CD4-positive, alpha-beta T cell (primary cell): ENCODE measurements at regions not wholly inside any gene's neighbourhood (a gene's known extent, or its start where the extent isn't known, plus 50 kb on each side); places are given as distances from the start of the nearest gene placed in this dataset.

Experiments used
- ATAC-seq: fragments of 200-7000 bp; cut with Tn5 transposase; one replicate; pipeline ENCODE4 v1.10.0; 2022; ENCODE audit warnings: mild to moderate bottlenecking; ENCODE audit not compliant: poor library complexity
- CTCF ChIA-PET: fragments of 350-600 bp; sonication (Branson Sonifier 250); formaldehyde crosslinking; loops from one replicate; lab custom pipeline; 2021; ENCODE audit warnings: antibody characterized with exemption, inconsistent platforms; lab: Charles Lee
- POLR2A ChIA-PET: fragments of 350-600 bp; sonication (Branson Sonifier 250); formaldehyde crosslinking; loops from one replicate; lab custom pipeline; 2021; ENCODE audit warnings: antibody characterized with exemption, inconsistent platforms; lab: Charles Lee
- DNase-seq, 14 experiments: peaks; one replicate each; pipeline ENCODE4 v3.0.0-alpha.2; 2013 to 2020; ENCODE audit warnings: mixed read lengths in 2 of 14
- H3K27ac ChIP-seq, 2 donors: one replicate each; pipeline versions ENCODE4 v1.5.1 to v1.7.0; 2013; ENCODE audit warnings: low read length in 2 of 2, low read depth in 1 of 2, mild to moderate bottlenecking in 1 of 2
- H3K27me3 ChIP-seq, 2 experiments: 1 replicate in 1 of 2; 2 replicates in 1 of 2; pipeline versions ENCODE4 v1.6.1 to v1.7.0; 2013; ENCODE audit warnings: low read length in 2 of 2, control low read depth in 1 of 2, mild to moderate bottlenecking in 1 of 2, moderate library complexity in 1 of 2; ENCODE audit not compliant: insufficient read depth in 2 of 2, control insufficient read depth in 1 of 2
- H3K36me3 ChIP-seq: one replicate; pipeline ENCODE4 v1.6.1; 2013; ENCODE audit warnings: low read length, control low read depth; ENCODE audit not compliant: insufficient read depth
- H3K4me1 ChIP-seq: one replicate; pipeline ENCODE4 v1.6.1; 2013; ENCODE audit warnings: low read length, control low read depth; ENCODE audit not compliant: insufficient read depth
- H3K4me3 ChIP-seq: one replicate; pipeline ENCODE4 v1.5.1; 2013; ENCODE audit warnings: mild to moderate bottlenecking, low read length, moderate library complexity
- H3K9me3 ChIP-seq, 2 experiments: 1 replicate in 1 of 2; 2 replicates in 1 of 2; pipeline versions ENCODE4 v1.6.1 to v1.7.0; 2013; ENCODE audit warnings: low read length in 2 of 2, mild to moderate bottlenecking in 2 of 2, control low read depth in 1 of 2, moderate library complexity in 1 of 2; ENCODE audit not compliant: control insufficient read depth in 1 of 2, insufficient read depth in 1 of 2
- H3K27ac Mint-ChIP-seq: one replicate; pipeline ENCODE4 v1.8.0; 2020; ENCODE audit warnings: mixed read lengths
- H3K27me3 Mint-ChIP-seq: one replicate; pipeline ENCODE4 v1.8.0; 2021; ENCODE audit warnings: mixed read lengths
- H3K36me3 Mint-ChIP-seq: one replicate; pipeline ENCODE4 v1.8.0; 2021; ENCODE audit warnings: low read depth, mixed read lengths
- H3K4me1 Mint-ChIP-seq: one replicate; pipeline ENCODE4 v1.8.0; 2021; ENCODE audit warnings: low read depth, mixed read lengths
- H3K4me3 Mint-ChIP-seq: one replicate; pipeline ENCODE4 v1.8.0; 2020; ENCODE audit warnings: mild to moderate bottlenecking, mixed read lengths
- H3K9me3 Mint-ChIP-seq: one replicate; pipeline ENCODE4 v1.8.0; 2020; ENCODE audit warnings: mixed read lengths
- intact Hi-C, 2 experiments: fragments of 100-400 bp; cut with DNase I in 1 of 2; cut with micrococcal nuclease in 1 of 2; formaldehyde crosslinking; loops; one replicate each; pipeline versions ENCODE4 v1.15.1 to v1.9.0; 2023 to 2025; cut with DNase I, micrococcal nuclease
- TF ChIP-seq, protein P1 (sequence below): fragments of 200-600 bp; IDR thresholded peaks from one replicate; pipeline ENCODE4 v1.8.0; 2022; ENCODE audit warnings: antibody characterized with exemption, mild to moderate bottlenecking

DNA sequence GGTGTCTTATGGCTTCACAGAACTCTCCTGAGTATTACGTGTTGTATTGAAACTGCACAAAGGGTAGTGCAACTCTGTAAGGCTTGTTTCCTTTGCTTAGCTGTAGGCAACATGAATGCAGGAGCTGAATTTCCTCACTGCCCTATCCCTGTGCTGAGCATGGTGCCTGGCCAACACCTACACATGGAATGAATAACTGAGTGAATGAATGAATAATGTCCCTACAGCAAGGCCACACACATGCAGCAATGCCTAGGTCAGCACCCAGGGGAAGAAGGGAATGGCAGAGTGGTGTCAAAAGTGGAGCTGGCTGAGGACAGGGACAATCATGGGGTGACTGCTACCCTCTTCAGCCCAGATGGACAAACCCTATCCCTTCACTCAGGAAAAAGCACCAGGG is 655.9 kb downstream of the PTPRU start:
- Mint-ChIP-seq H3K27ac (no peak overlapping the region), H3K9me3 (no peaks in the 10 kb centered on the region), H3K36me3 (no peaks in the 10 kb centered on the region), H3K27me3 (peaks cover 54% of the 10 kb centered on the region), H3K4me3 (no peak overlapping the region), H3K4me1 (no peaks in the 10 kb centered on the region)
- DNase-seq (no peak), ATAC-seq (no peak)
- TF ChIP-seq, protein P1, sequence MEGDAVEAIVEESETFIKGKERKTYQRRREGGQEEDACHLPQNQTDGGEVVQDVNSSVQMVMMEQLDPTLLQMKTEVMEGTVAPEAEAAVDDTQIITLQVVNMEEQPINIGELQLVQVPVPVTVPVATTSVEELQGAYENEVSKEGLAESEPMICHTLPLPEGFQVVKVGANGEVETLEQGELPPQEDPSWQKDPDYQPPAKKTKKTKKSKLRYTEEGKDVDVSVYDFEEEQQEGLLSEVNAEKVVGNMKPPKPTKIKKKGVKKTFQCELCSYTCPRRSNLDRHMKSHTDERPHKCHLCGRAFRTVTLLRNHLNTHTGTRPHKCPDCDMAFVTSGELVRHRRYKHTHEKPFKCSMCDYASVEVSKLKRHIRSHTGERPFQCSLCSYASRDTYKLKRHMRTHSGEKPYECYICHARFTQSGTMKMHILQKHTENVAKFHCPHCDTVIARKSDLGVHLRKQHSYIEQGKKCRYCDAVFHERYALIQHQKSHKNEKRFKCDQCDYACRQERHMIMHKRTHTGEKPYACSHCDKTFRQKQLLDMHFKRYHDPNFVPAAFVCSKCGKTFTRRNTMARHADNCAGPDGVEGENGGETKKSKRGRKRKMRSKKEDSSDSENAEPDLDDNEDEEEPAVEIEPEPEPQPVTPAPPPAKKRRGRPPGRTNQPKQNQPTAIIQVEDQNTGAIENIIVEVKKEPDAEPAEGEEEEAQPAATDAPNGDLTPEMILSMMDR = no peak
- H3K36me3 ChIP-seq = no peaks in the 10 kb centered on the region
- no peak overlapping the region for H3K4me3 ChIP-seq
- intact Hi-C loops = no loop called here
- CTCF ChIA-PET = no interaction called here
- no peak overlapping the region for H3K27ac ChIP-seq
- POLR2A ChIA-PET = no interaction called here
- peaks cover 9 to 24% of the 10 kb centered on the region in 2 experiments for H3K27me3 ChIP-seq
- no peaks in the 10 kb centered on the region for H3K4me1 ChIP-seq
- no peaks in the 10 kb centered on the region for H3K9me3 ChIP-seq

DNA sequence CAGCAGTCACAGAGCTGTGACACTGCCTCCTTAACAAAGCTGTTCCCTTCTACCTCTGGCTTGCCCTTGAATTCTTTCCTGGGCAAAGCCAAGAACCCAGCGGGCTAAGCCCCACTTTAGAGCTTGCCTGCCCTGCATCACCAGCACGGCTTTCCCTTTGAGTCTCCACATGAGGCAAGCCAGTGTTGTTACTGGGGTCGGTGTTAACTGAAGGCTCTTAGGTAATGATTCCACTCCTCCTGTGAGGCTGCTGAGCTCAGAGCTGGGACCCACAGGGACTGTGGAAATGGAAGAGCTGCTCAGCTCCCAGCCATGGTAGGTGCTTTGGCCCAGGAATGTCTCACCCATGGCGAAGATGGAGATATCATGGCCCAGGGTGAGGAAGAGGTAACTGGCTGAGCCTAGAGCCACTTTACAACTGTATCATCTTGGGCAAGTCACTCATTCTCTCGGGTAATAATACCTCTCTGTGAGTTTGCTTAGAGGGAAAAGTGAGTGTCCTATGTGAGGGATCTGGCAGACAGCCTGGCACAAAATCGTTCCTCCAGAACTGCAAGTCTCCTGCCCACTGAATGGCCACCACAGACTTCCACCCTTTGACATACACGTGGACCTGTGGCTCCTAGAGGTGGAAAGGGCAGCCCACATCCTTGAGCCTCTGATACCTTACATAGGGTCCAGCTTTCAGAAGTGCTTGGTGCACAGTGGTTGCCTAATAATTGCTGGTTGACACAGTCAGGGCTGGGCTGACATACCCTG is 654.1 kb downstream of the PTPRU start:
- POLR2A ChIA-PET = no interaction called here
- no peak overlapping the region for H3K4me3 ChIP-seq
- TF ChIP-seq, protein P1 = no peak

DNA sequence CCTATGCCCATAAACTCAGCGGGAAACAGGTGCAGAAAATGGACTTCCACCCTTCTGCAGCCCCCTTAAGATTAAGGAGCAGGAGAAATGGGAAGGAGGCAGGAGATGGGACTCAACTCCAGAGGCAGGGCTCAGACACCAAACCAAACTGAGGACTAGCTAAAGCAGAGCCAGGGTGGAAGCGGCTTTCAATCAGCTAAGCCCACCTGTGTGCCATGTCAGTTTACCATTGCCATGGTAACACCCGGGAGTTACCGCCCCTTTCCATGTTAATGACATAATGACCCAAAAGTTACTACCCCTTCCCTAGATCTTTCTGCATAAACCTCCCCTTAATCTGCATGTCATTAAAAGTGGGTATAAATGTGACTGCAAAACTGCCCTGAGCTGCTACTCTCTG is 653.5 kb downstream of the PTPRU start:
- no peaks in the 10 kb centered on the region for H3K4me1 ChIP-seq
- H3K9me3 Mint-ChIP-seq = no peaks in the 10 kb centered on the region
- no peaks in the 10 kb centered on the region for H3K4me1 Mint-ChIP-seq
- H3K27me3 Mint-ChIP-seq = peaks cover 29% of the 10 kb centered on the region
- H3K27me3 ChIP-seq = peaks cover 3 to 6% of the 10 kb centered on the region in 2 experiments
- ChIA-PET CTCF (no interaction called here), POLR2A (no interaction called here)
- H3K36me3 Mint-ChIP-seq = no peaks in the 10 kb centered on the region
- H3K4me3 Mint-ChIP-seq = no peak overlapping the region
- intact Hi-C loops = no loop called here
- H3K36me3 ChIP-seq = no peaks in the 10 kb centered on the region
- no peak for ATAC-seq
- no peak overlapping the region for H3K27ac ChIP-seq
- DNase-seq = no peak
- TF ChIP-seq, protein P1 = no peak
- H3K4me3 ChIP-seq = no peak overlapping the region
- no peaks in the 10 kb centered on the region for H3K9me3 ChIP-seq
- H3K27ac Mint-ChIP-seq = no peak overlapping the region

More for the DNA sequence above, 654.1 kb downstream of the PTPRU start:
- Histone ChIP-seq H3K27ac (no peak overlapping the region), H3K36me3 (no peaks in the 10 kb centered on the region), H3K9me3 (no peaks in the 10 kb centered on the region), H3K27me3 (peaks cover 8 to 11% of the 10 kb centered on the region in 2 experiments), H3K4me1 (no peaks in the 10 kb centered on the region)
- no peaks in the 10 kb centered on the region for H3K4me1 Mint-ChIP-seq
- DNase-seq (no peak), ATAC-seq (no peak)
- H3K27ac Mint-ChIP-seq = no peak overlapping the region
- CTCF ChIA-PET = no interaction called here
- H3K4me3 Mint-ChIP-seq = no peak overlapping the region
- H3K36me3 Mint-ChIP-seq = no peaks in the 10 kb centered on the region
- intact Hi-C loops = no loop called here
- H3K9me3 Mint-ChIP-seq = no peaks in the 10 kb centered on the region
- H3K27me3 Mint-ChIP-seq = peaks cover 35% of the 10 kb centered on the region
